GM18907 (cell line): ENCODE measurements at regions not wholly inside any gene's neighbourhood (a gene's known extent, or its start where the extent isn't known, plus 50 kb on each side); places are given as distances from the start of the nearest gene placed in this dataset.

ENCODE experiments used
- ATAC-seq: cut with Tn5 transposase; IDR thresholded peaks from one replicate; pipeline ENCODE4 v1.9.1; 2021; ENCODE audit warnings: mild to moderate bottlenecking, moderate library complexity; ENCODE audit not compliant: unreplicated experiment

DNA sequence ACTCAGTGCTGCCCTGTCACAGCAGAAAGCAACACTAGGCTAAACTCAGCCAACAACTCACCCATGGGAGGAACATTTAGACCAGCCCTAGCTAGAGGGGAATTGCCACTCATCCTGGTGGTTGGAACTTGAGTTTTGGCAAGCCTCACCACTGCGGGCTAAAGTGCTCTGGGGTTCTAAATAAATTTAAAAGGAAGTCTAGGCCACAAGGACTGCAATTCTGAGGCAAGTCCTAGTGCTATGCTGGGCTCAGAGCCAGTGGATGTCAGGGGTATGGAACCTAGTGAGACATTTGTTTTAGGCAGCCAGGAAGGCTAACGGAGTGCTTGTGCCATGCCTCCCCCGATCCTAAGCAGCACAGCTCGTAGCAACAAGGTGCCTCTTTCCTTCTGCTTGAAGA, 78.0 kb downstream of the RGS13 start:
- ATAC-seq, result no peak

GRCh38 chr1:192724670-192725069, 84.2 kb upstream of the RGS2 start:
- no peak for ATAC-seq

DNA sequence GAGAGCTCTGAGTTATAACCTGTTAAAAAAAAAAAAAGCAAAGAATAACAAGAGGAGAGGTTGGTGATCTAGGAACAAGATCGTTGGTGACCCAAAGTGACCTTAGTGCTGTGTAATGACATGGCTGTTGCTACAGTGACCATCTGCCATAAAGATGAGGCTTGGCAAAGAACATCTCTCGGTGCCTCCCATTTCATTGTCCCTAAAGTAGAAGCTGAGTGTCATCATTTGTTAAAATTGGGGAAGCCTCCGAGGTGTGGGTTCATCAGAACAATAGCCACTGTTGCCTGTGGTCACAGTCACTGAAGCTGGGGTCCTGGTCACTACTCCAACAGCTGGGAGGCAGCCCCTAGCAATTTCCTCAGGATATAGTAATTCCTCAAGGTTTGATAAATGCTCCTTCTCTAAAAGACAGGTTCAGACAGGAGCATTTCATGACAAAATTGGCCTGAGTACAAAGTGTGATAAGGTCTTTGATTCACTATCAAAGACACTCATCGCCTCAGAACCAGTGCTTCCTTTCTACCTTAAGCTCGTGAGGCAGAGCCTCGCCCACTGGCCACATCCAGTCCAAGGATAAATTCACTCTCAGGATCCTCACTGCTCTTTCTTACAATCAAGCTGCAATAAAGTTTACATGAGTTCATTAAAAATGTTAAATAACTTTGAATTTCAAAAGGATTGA, 81.9 kb upstream of the RGS2 start:
- no peak for ATAC-seq

GRCh38 chr1:192729500-192729899, 79.3 kb upstream of the RGS2 start:
- ATAC-seq, result no peak

DNA sequence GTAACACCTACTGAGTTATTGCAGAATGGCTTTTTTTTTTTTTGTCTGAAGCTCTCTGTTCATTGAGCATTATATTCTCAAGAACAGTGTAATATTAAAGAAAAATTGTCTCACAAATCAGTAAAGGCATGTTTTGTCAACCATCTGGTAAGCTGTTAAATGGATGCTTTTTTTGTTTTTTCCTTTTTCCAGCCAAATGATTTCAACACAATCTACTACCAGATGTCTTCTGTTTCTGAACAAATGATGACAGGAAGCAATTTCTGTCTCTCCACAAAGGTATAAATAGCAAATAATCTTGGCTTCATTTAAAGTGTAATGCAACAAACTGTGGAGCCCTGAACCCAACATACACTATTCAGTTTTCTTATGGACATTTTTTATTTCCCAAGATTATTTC, 78.6 kb upstream of the RGS2 start:
- no peak for ATAC-seq

DNA sequence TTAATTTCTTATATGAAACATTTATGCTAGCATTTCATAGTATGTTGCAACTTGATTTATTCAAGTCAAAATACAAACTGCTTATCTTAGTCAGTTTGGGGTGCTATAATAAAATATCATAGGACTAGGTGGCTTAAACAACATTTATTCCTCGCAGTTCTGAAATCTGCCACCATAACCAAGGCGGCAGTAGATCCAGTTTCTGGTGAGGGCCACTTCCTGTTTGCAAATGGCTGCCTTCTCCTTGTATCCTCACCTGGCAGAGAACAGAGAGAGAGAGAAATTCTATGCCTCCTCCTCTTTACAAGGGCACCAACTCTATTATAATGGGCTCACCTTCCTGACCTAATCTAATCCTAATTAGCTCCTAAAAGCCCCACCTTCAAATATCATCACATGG, 76.1 kb upstream of the RGS2 start:
- peak; percentile 71 for ATAC-seq

DNA sequence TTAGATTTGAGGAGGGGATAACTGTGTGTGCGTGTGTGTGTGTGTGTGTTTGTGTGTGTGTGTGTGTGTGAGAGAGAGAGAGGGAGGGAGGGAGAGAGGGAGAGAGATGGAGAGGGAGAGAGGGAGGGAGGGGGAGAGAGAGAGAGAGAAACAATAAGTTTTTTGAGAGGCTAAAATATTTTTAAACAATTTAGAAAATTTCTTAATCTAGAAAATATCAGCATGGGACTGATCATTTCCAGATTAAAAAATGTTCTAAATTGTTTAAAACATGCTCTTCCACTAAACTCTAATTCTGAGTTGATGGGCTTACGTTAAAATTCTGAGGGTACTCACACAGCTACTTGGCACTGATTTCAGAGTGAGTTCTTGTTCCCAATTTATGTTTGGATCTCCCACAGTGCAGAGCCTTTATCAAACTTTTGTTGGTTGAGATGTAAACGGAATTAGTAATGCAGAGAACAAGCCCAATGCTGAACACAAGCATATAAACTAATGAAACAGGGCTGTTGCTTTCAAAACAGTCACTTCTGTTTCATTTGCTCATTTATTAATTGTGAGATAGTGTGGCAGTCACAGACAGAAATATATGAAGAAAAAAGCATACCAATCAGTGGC, 73.4 kb upstream of the RGS2 start:
- ATAC-seq, result no peak

DNA sequence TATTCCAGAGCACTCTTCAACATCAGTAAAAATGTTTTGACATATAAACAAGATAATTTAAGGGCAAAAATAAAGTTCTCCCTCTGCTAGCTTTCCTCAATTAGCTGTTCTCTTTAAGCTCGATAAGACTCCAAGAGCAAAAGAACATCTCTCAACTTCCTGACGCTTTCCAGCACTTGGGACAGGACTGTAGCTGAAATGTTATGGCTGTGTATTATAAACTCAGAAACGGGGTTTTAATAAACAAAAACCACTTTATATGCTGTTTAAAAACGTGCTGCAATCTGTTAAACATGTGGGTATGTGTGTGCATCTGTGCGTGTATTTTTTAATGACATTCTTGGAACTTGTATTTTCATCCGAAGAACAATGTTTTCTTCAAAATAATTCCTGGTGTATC, 71.5 kb upstream of the RGS2 start:
- no peak for ATAC-seq

- ATAC-seq, result no peak
These were observed 69.2 kb upstream of the RGS2 start for GRCh38 chr1:192739476-192740184.

DNA sequence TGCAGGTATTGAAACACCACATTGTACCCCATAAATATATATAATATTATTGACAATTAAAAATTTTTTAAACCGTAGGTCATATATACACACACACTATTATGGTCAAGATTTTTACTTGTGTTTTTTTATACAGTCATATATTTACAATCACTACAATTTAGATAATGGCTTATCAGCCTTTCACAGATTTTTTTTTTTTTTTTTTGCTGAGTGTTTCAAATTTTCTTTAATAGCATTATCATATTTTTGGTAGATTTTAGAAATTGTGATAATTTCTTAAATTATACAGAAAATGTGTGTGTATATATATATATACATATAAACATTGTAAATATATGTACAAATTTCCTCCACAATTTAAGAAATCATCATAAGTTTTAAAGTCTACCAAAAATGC, 68.6 kb upstream of the RGS2 start:
- no peak for ATAC-seq

GRCh38 chr1:192741095-192741494, 67.7 kb upstream of the RGS2 start:
- no peak for ATAC-seq

DNA sequence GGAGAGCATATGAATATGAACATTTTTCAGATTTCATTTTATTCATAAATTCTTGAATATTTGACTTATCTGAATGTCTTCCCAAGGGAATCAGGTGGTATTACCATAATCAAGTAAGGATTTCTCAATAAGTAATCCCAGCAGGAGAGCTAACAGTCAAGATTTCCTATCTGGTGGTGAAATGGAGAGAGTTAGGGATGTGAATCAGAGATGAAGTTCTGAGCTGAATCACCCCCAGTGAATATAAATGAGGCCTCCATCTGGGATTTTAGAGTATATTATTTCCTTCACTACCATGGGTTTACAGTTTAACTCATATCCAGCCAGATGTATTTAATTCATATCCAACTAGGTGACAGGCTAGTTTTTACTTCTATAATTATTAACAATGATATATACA, 61.5 kb upstream of the RGS2 start:
- ATAC-seq, result no peak

DNA sequence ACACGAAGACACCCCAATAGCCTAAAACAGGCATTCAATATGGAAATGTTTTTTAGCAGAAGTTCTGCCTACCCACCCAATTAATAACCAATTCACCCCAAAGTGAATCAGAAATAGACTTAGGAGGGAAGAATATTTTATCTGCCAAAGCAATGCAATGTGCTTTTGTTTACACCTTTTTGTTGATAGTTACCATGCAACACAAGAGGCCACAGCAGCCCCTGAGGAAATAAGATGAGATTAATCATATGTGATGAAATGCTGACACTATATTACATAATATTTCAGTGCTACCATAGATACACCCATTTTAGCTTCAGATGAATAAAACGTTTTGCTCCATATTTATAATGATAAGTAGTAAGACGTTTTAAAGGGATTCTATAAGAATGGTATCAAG, 60.9 kb upstream of the RGS2 start:
- no peak for ATAC-seq

GRCh38 chr1:192749349-192749748, 59.5 kb upstream of the RGS2 start:
- ATAC-seq, result no peak

GRCh38 chr1:192751260-192751659, 57.6 kb upstream of the RGS2 start:
- no peak for ATAC-seq

- ATAC-seq, result no peak
These were observed 52.5 kb upstream of the RGS2 start for GRCh38 chr1:192756314-192756713.

GRCh38 chr1:192756847-192757246, 52.0 kb upstream of the RGS2 start:
- no peak for ATAC-seq

DNA sequence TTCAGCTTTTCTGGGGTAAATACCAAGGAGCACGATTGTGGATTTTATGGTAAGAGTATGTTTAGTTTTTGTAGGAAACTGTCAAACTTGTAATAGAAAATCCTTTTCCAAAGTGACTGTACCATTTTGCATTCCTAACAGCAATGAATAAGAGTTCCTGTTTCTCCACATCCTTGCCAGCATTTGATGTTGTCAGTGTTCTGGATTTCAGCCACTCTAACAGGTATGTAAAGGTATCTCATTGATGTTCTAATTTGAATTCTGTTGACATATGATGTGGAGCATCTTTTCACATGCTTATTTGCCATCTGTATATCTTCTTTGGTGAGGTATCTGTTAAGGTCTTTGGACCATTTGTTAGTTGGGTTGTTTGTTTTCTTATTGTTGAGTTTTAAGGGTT, 50.3 kb upstream of the RGS2 start:
- no peak for ATAC-seq
